Activated T-cell treated with anti-CD3 and anti-CD28 coated beads for 24 hours (primary cell): ENCODE measurements at regions not wholly inside any gene's neighbourhood (a gene's known extent, or its start where the extent isn't known, plus 50 kb on each side); places are given as distances from the start of the nearest gene placed in this dataset.

Source experiments
- DNase-seq: peaks from one replicate; pipeline ENCODE4 v3.0.0-alpha.2; 2020; ENCODE audit warnings: low read depth

DNA sequence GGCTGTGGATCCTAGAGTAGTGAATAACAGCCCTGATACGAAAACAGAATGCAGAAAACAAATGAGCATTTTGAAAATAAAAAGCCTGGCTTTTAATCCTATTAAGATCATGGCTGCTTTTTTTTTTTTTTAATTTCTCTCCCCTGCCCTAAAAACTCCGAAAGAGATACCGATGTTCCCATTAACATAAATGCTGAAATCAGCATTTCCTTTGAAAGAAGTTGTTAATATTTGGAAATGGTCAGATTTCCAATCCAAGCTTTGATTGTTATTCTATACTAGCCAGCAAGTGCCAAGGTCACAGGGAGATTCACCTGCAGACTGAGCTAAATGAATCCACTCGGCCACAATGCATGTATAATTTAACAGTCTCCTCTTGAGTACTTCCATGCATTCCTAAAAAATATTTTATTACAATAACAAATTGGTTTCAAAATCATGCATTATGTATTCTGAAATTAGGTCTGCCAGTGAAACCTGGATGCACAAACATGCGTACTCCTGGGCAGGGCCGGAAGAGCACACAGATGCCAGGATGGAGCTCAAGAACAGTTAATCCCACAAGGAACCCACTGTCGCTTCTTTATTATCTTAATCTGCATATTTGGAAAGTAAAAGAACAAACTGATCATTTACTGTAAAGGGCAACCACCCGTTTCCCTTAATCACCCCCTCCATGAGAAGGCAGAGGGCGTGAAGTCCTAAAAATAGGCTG lies 521.5 kb upstream of the ZFHX3 start:
- DNase-seq: no peak

DNA sequence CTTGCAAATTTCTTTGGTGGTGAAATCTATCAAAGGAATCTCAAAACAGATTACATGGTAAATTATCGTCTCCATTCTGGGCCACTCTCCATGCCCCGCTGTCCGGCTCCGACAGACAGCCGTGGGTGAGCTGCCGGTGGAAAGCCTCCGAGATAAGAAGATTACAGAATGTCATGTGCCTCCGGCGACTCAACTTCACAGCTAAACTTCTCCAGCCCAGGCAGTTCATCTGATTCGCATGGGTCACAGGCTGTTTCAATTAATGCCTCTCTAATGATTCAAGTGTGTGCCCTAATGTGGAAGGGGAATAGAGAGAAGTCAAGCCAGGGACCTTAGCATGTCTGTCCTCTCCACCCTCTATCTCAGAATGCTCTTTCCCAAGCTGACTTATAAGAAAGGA lies 520.8 kb upstream of the ZFHX3 start:
- DNase-seq: no peak

DNA sequence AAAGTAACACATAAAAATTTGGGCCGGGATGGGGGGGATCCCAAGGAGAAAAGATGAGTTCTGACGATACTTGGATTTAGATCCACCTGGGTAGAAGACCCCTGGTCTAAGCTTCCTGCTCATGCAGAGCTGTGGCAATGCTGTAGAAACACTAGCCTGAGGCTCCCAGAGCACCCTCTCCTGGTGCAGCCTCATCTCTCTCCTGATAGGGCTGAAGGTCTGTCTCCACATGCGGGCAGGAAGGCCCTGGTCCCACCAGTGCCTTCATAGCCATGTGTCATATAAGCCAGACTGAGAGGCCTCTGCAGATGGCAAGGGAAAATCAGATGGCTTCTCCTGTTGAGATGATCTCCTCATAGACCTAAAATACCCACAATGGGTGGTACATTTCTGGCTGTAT lies 518.0 kb upstream of the ZFHX3 start:
- DNase-seq: no peak

DNA sequence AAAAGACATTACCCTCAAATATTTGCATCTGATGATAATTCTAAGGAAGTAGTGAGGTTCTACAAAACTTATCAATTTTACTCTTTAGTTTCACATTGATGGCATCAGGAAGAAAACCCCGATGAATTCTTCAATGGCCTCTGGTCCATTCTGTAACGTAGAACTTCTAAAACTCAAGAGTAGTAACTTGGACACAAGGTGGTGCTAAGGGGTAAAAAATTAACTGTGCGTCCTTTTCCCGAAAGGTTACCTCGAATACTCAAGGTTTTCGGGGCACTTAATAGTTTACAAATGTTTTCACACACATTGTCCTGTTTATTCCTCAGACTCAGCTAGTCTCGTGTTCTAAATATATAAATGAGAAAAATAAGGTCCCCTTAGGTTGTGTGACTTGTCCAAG lies 517.3 kb upstream of the ZFHX3 start:
- DNase-seq: no peak

DNA sequence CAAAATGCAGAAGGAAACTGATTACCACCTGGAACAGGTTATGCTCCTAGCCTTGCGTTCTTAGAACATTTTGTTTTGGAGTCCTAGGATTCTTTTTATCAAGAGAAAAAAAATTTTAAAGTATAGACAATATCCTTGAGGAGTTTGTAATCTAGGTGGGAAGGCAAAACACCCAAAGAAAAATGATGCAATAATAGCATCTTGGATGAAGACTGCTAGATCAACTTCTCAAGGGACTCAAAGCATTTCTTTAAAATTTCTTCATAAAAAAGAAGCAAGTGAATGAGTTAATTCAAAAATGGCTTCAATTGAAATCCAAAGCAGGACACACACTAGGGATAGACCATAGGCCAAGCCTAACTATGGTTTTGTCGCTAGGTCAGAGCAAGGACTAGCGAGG lies 515.8 kb upstream of the ZFHX3 start:
- DNase-seq: no peak

DNA sequence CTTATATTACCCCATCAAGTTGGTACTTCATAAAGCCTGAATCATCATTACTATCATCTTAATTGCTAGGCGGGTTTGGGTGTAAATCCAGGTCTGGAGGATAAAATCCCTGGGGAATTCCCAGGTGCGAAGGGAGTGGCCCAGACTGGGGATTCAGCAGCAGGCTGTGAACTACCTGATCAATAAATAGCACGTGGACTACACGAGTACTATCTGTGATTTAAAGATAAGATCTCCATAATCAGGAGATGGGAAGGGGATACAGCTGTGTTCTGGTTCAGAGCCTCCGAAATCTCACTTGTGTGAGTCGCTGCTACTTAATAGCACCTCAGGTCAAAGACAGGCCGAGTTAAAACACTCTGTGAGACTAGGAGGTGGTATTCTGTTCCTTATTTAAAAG lies 512.6 kb upstream of the ZFHX3 start:
- DNase-seq: no peak

DNA sequence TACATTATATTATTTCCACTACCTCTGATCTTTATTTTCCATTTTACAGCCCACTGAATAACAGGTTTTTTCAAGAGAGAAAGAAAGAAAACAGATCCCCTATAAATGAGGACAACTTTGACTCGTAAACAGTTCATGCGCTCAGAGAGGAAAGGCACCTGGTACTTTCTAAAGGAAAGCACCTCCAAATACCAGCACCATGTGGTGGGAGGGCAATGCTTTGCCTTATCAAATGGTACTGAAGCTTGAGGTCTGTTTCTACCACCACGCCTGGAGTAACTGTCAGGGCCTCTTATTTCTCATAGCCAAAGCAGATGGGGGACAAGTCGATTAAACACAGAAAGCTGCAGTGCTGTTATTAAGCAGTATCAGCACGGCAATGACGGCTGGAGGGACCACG lies 510.3 kb upstream of the ZFHX3 start:
- no peak for DNase-seq

DNA sequence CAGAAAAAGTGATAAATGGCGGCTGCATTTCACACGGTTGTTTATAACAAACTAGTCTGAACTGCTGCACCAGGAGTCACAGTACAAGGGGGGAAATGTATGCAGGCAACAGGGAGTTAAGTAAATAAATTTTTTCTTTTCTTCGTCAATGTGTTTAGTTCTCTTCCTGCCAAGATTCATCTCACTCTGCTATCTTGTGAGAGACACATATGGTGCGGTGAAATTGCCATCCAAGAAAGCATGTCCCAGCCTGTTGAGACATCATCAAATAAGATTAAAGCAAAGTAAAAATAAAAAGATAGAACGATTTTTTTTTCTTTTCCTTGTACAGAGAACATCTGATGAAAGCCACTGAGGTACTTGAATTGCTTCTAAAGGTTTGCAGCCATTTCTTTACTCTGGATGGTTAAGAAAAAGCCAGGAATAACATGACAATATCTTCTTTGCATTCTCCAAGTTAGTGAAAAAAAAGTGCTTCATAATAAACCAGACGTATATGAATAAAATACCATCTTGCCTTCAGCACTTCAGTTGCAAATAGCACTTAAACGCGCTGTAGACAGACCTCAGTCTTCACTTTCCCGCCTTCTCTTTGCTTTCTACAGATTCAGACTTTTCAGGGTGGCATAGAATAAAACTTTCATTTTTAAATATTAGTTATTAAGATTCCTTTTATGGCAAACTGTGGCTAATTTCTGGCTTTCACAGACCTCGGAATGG lies 506.2 kb upstream of the ZFHX3 start:
- DNase-seq: no peak

DNA sequence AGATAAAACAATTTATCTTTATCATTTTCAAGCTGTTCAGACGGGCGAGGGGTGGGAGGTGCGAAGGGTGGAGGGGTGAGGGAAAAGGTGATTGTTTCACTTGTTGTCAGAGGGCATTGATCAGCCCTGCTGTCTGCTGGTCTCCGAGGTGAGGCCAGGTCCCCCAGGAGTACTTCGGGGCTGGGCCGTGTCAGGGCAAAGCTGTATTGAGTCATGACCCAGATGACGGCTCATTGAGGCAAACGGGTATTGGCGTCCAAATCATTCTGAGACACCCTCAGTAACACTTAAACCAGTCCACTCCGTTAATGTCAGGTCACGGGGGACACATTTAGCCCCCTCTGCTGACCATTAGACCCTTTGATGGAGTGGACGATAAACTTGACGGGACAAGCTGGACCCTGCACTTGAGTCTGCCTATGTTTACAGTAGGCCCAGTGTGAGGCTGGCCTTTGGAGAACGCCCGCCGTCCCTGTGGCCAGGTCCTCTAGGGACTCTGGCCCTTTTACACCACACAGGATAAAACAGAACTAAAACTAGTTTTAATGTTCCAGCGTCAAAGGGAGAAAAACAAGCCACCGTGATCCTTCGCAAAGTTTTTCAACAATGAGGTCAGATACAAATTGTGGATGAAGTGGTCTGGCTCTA lies 502.2 kb upstream of the ZFHX3 start:
- no peak for DNase-seq

DNA sequence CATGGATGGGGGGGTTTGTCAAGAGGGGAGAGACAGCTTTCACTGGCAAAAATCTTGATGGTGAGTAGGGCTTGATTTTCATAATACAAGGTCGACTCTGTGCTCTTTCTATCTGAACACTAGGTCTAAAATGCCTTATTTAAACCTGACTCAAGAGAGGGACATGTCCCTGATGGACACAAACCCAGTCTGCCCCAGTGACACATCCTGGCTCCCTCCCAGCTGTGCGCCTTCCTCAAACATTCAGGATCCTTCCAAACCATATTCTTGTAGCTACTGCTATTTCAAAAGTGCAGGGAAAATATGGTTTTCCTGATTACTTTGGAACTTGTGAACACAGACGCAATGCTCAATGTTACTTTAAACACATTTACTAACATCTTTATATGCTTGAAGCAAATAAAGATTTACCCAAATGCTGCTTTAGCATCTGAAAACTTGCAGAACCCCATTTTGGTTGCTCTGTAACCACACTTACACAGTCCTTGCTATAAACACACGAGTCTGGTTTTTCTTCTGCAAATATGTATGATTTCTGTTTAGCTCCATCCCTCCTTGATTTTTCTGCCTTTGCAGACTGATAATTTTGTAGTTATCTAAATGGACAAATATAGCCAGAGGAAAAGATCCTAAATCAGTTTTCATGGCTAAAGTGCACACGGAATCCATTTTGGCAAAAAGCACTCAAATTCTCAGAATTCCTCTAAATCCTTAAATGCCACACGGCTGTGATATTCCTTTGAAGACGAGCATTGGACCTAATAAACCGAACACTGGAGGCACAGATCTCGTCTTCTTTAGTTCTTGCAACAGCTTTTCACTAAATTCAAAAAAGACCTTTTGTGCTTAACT lies 499.9 kb upstream of the ZFHX3 start:
- DNase-seq: no peak

DNA sequence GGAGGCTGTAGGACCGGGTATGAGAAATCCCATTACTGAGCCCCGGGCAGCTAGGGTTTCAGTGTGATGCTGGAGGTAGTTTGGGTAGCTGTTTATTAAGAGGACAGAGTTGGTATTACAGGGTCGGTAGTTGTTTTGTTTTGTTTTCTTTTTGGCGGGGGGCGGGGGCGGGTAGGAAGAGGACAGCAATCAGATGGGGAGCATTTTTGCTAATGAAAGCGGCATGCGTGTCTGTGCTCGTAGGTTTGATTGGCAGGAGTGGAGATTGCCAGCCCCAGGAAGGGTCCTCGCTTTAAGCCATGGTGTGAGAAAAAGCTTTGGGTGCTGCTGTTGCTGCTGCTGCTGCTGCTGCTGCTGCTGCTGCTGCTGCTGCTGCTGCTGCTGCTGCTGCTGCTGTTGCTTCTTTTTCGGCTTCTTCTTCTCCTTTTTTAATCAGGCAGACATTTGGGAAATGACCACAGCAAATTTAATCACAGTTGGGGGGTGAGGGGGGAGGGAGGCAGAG lies 498.5 kb upstream of the ZFHX3 start:
- no peak for DNase-seq

DNA sequence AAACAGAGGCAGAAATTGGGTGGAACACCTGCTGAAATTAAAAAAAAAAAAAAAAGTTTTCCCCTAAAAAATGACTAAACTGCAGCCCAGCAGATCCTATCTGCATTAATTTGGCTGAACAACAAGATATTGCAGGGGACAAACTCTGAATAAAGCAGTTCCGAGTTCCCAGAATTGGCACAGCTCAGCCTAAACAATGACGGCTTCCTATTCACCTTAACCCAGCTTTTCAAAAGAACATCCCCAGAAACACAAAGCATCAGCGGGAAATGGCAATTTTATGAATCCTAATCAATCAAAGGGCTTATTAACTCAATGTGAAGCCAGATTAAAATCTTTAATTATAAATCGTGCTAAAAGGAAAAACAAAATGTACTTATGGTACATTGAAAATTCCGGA lies 497.8 kb upstream of the ZFHX3 start:
- DNase-seq: no peak

DNA sequence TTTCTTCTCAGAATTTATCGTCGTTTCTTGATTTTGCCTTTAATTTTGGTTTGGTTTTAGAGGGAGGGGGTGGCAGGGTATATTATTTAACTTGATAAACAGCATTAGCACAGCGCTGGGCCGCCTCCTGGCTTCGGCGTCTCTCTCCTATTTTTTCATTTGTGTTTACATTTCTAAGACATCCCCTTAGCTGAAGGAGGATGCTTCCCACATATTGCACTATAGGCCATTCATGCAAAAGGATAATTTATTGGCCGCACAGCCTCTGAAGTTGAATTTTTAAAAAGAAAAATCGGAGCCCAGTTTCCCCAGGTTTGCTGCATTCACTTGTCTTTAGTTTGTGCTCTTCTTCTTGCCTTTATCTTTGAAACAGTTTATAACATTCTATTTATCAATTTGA lies 497.4 kb upstream of the ZFHX3 start:
- DNase-seq: no peak

DNA sequence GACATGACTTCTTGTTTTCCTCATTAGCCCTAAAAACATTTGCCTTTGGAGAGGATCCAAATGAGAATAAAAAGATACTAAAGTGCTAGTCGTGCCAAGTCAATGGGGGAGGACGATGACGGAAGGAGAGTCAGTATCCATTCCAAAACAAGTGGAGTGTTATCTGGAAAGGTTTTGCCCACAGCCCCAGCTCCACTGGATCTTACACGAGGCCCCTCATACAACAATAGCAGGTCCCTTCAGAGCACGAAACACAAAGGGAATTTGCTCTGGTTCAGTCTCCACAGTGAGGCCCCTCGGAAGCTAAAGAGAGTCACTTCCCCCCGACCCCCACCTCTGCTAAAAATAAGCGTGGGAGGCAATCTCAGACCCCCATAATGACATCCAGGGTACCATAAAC lies 496.9 kb upstream of the ZFHX3 start:
- DNase-seq: no peak

DNA sequence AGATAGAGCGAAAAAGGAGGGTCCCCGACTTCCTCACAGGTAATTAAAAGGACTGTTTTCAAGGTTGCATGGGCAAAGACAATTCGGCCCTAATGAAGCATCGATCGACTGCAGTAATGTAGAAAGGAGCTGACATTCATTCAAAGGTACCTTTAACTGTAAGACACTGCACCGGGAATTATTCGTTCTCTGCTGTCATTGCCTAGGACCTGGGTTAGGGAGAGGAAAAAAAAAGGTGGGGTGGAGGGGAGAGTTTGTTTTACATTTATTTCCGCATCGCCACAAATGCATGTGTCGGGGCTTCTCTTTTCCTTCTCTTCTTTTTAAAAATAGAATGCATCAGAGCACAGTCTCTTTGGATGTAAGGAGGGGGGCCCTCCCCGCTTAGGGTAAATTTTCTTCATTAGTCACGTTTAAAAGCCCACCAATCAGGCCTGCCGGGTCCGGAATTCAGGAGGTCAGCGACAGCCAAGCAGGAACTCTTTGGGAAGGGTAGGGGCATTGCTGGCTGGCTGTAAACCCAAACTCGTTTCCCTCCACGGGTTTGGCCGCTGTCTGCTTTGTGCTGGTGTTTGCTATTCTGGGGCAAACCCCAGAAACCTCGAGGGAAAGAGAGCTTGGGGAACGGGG lies 496.2 kb upstream of the ZFHX3 start:
- DNase-seq: no peak

DNA sequence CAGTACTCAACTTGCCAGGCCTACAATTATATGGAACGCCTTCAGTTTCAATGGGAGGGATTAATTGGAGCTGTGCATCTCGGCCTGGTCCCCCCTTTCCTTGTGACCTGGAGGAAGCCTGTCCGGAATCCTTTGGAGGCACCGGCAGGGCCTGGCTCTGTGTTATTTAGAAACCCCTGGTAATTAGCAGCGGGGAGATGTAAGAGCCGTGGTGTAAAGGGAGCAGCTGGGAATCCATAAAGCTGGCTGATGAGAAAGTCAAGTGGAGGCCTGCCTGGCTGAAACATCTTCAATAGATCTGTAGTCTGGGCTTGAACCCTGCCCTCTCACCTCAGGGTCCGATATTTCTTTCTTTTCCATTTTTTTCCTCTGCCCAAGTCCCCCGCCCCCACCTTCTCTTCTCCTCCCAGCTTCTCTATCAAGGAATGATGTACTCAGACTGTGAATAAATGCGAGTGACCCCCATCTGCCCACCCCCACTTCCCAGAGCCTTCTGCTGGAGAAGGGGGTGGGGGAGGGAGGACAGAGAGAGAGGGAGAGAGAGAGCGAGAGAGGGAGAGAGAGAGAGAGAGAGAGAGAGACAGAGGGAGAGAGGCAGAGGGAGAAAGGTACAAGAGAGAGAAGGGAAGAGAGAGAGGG lies 495.5 kb upstream of the ZFHX3 start:
- DNase-seq: no peak

DNA sequence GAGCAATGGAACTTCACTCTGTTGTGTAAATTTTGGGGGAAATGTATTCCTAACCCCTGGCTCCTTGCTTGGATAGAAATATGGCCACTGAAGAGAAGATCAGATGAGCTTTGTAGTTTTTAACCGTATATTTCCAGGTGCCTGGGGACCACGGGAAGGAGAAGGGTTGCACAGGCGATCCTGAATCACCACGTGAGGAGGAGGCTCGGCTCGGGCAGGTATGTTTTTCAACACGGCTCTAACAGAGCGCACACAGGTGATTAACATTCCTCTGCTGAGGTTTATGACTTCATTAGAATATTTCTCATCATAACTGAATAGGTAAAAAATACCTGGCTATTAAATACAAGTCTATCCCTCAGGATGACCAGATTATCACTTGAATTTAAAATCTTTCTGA lies 495.0 kb upstream of the ZFHX3 start:
- DNase-seq: no peak

DNA sequence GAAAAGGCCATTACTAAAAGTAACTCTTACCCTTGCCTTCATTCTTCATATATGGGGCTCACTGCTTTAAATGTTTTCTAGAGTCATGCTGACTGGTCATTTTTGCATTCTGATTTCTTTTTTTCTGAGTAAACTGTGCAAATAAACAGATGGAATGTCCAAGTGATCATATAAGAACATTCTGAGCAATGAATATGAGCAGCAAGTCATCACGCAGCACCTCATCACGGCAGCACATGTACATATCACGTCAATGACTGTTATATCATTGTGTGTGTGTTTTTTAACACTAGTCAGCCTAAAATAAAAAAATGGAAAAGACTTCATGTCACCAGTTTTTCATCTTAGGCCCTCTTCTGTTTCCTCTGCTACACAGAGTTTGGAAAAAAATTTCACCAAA lies 490.0 kb upstream of the ZFHX3 start:
- no peak for DNase-seq

DNA sequence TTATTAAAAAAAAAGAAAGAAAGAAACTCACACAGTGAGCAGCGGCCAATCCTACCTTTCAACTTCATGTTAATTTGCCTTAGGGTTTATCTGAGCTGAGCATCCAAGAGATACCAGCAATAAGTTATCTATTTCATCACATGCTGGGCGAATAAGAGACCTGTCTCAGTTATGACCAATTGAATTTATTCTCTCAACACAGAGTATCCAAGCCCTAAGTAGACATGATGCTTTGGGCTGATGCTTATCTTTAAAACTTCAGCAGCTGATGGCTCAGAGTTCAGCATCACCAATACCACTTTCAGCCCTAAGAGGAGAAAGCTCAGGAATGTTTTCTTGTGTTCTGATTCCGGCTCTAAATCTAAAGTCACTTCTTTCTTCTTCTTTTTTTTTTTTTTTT lies 489.0 kb upstream of the ZFHX3 start:
- DNase-seq: no peak

DNA sequence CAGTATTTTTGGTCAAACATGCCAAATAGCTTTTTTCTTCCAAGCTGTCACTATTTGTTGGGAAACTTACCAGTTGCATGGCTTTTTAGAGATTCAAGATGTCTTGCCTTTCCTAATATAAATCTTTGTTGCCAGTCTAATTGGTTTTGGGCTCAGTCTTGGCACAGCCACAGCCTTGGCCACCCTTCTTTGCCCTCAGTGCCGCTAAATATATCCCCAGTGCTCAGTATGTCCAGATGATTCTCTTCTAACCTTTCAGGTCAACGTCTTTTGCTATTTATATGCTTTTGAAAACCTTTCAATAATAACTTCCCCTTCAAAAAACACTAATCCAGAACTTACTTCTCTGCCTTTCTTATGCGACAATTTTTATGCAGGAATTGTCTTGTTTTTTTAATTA lies 483.1 kb upstream of the ZFHX3 start:
- no peak for DNase-seq

DNA sequence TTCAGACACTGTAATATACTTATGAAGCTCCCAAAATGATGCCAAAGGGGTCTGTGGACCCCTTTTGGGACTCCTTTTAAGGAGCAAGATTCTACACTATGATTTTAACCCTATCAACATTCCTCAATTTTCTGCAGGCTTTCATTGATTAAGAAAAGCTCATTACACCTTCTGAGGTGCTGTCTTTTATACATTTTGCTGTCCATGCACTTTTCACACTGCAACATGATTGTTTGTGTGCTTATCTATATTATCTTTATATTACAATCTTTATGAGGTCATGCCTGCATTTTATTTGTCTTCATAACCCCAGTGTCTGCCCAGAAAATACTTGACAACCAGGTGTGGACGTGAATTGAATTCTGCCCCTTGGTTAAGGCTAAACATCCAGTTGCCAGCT lies 482.6 kb upstream of the ZFHX3 start:
- DNase-seq: no peak
